Thyroid gland (tissue), 4 donors: ENCODE measurements at regions not wholly inside any gene's neighbourhood (a gene's known extent, or its start where the extent isn't known, plus 50 kb on each side); places are given as distances from the start of the nearest gene placed in this dataset.

Source experiments
- CTCF ChIP-seq, 6 experiments: fragments of 200-600 bp in 3 of 6; fragments of 450-650 bp in 3 of 6; sonication (generic) in 3 of 6; IDR thresholded peaks; one replicate each; pipeline ENCODE4 v1.5.1; 2016 to 2019; ENCODE audit warnings: antibody characterized with exemption in 6 of 6, mild to moderate bottlenecking in 2 of 6, inconsistent platforms in 1 of 6, moderate library complexity in 1 of 6
- POLR2A ChIP-seq, 2 donors: fragments of 450-650 bp; IDR thresholded peaks; one replicate each; pipeline ENCODE4 v1.6.1; 2017; ENCODE audit warnings: antibody characterized with exemption in 2 of 2, mild to moderate bottlenecking in 2 of 2, moderate library complexity in 1 of 2

DNA sequence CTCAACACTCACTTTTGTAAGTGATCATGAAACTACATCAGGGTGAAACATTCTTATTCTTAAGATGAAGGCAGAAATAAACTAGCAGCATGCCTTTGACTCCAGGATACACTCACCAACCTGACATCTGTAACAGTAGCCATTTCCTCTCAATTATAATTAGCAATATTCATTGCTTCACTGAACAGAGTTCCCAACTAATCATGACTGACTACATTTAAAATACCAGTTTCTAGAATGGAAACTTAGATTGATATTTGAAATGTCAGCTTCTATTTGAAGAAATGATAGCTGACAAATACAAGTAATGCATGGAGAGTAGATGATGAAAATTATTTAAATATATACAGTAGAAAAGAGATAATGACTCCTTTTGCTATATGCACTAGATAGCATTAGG lies 1023.8 kb downstream of the MRPL39 start:
- no peak for TF ChIP-seq CTCF (IDR thresholded peaks at IDR 0.05)
- no peak for TF ChIP-seq POLR2A (IDR thresholded peaks at IDR 0.05)
